ENCODE measurements at regions not wholly inside any gene's neighbourhood (a gene's known extent, or its start where the extent isn't known, plus 50 kb on each side); places are given as distances from the start of the nearest gene placed in this dataset.
"Not testable (repeated sequence)": the region's sequence is repeated elsewhere in the genome, so short reads cannot be mapped to it uniquely, and the experiment has no call there.

GRCh38 chr4:24236532-24236931 is 346.7 kb upstream of the PPARGC1A start:
- DNase-seq, result no peak

GRCh38 chr4:24236120-24236519 is 346.3 kb upstream of the PPARGC1A start:
- DNase-seq, result no peak

- no peak for DNase-seq
Measured at GRCh38 chr4:24235618-24236017, 345.8 kb upstream of the PPARGC1A start.

GRCh38 chr4:24234288-24234848 is 344.5 kb upstream of the PPARGC1A start:
- no peak for DNase-seq

GRCh38 chr4:24230955-24231354 is 341.1 kb upstream of the PPARGC1A start:
- DNase-seq, result no peak

GRCh38 chr4:24229978-24230377 is 340.1 kb upstream of the PPARGC1A start:
- no peak for DNase-seq

- DNase-seq, result no peak
Measured at GRCh38 chr4:24228692-24229091, 338.8 kb upstream of the PPARGC1A start.

GRCh38 chr4:24226667-24227066 is 336.8 kb upstream of the PPARGC1A start:
- DNase-seq, result no peak

GRCh38 chr4:24226023-24226422 is 336.2 kb upstream of the PPARGC1A start:
- DNase-seq, result no peak

- no peak for DNase-seq
Measured at GRCh38 chr4:24224446-24224845, 334.6 kb upstream of the PPARGC1A start.

GRCh38 chr4:24219209-24219608 is 329.4 kb upstream of the PPARGC1A start:
- DNase-seq, result no peak

- DNase-seq, result no peak
Measured at GRCh38 chr4:24218566-24218965, 328.7 kb upstream of the PPARGC1A start.

- no peak for DNase-seq
Measured at GRCh38 chr4:24214796-24215195, 324.9 kb upstream of the PPARGC1A start.

GRCh38 chr4:24213961-24214360 is 324.1 kb upstream of the PPARGC1A start:
- no peak for DNase-seq

GRCh38 chr4:24212642-24213041 is 322.8 kb upstream of the PPARGC1A start:
- no peak for DNase-seq

GRCh38 chr4:24211856-24212255 is 322.0 kb upstream of the PPARGC1A start:
- no peak for DNase-seq

- DNase-seq, result no peak
Measured at GRCh38 chr4:24210332-24210902, 320.6 kb upstream of the PPARGC1A start.

GRCh38 chr4:24209906-24210305 is 320.1 kb upstream of the PPARGC1A start:
- no peak for DNase-seq

- DNase-seq, result no peak
Measured at GRCh38 chr4:24209131-24209530, 319.3 kb upstream of the PPARGC1A start.

- DNase-seq, result no peak
Measured at GRCh38 chr4:24208691-24209090, 318.8 kb upstream of the PPARGC1A start.

GRCh38 chr4:24204708-24205107 is 314.9 kb upstream of the PPARGC1A start:
- DNase-seq, result not testable (repeated sequence)

- DNase-seq, result no peak
Measured at GRCh38 chr4:24203926-24204325, 314.1 kb upstream of the PPARGC1A start.

GRCh38 chr4:24202579-24202978 is 312.7 kb upstream of the PPARGC1A start:
- DNase-seq, result no peak

- DNase-seq, result no peak
Measured at GRCh38 chr4:24197955-24198354, 308.1 kb upstream of the PPARGC1A start.

GRCh38 chr4:24196785-24197184 is 306.9 kb upstream of the PPARGC1A start:
- DNase-seq, result no peak
